ENCODE measurements at regions not wholly inside any gene's neighbourhood (a gene's known extent, or its start where the extent isn't known, plus 50 kb on each side); places are given as distances from the start of the nearest gene placed in this dataset.

GRCh38 chr10:44308935-44309334, 76.0 kb downstream of the CXCL12 start:
- TF ChIP-seq CTCF (conservative IDR thresholded peaks at IDR 0.05; ENCODE audit: low read length) (no peak), EZH2phosphoT487 (IDR thresholded peaks at IDR 0.05; ENCODE audit: borderline replicate concordance) (no peak)
